Embryonic facial prominence (tissue), 1 donor: ENCODE measurements at regions not wholly inside any gene's neighbourhood (a gene's known extent, or its start where the extent isn't known, plus 50 kb on each side); places are given as distances from the start of the nearest gene placed in this dataset.
"Not testable (repeated sequence)": the region's sequence is repeated elsewhere in the genome, so short reads cannot be mapped to it uniquely, and the experiment has no call there.

Source experiments
- DNase-seq: peaks from one replicate; pipeline ENCODE4 v3.0.0-alpha.2; 2016; ENCODE audit errors: extremely low spot score

GRCh38 chr7:48822138-48822537 is 102.2 kb upstream of the CDC14C start:
- DNase-seq: no peak

- no peak for DNase-seq
Measured at GRCh38 chr7:48832303-48832845, 92.0 kb upstream of the CDC14C start.

- DNase-seq: no peak
Measured at GRCh38 chr7:48837266-48837665, 87.1 kb upstream of the CDC14C start.

GRCh38 chr7:48839108-48839507 is 85.2 kb upstream of the CDC14C start:
- no peak for DNase-seq

- DNase-seq: no peak
Measured at GRCh38 chr7:48841739-48842138, 82.6 kb upstream of the CDC14C start.

- DNase-seq: no peak
Measured at GRCh38 chr7:48847917-48848316, 76.4 kb upstream of the CDC14C start.

- DNase-seq: not testable (repeated sequence)
Measured at GRCh38 chr7:48860447-48860846, 63.9 kb upstream of the CDC14C start.

GRCh38 chr7:48868916-48869315 is 55.4 kb upstream of the CDC14C start:
- DNase-seq: no peak

GRCh38 chr7:48872548-48872947 is 51.8 kb upstream of the CDC14C start:
- DNase-seq: no peak
